Panc1 (cell line): ENCODE measurements at regions not wholly inside any gene's neighbourhood (a gene's known extent, or its start where the extent isn't known, plus 50 kb on each side); places are given as distances from the start of the nearest gene placed in this dataset.

Experiments used
- ATAC-seq: fragments of 200-7000 bp; cut with Tn5 transposase; 2 replicates; pipeline ENCODE4 v1.9.1; 2020; ENCODE audit warnings: mild to moderate bottlenecking, moderate library complexity
- BruUV-seq: library from RNA; stranded (reverse); fragments of 400-500 nt; replicated peaks from 2 replicates; lab custom pipeline; 2021; lab: Mats Ljungman, UMichigan
- CTCF ChIA-PET: fragments of 300-600 bp; sonication (Branson Sonifier 250); formaldehyde crosslinking; loops from one replicate; lab custom pipeline; 2022; ENCODE audit warnings: antibody characterized with exemption; lab: Charles Lee
- POLR2A ChIA-PET: fragments of 300-600 bp; sonication (Branson Sonifier 250); formaldehyde crosslinking; loops from one replicate; lab custom pipeline; 2022; ENCODE audit warnings: antibody characterized with exemption; lab: Charles Lee
- DNase-seq: peaks from one replicate; pipeline ENCODE4 v3.0.0-alpha.2; 2010; ENCODE audit warnings: low read depth, low spot score
- H3K27ac ChIP-seq: 2 replicates; pipeline ENCODE4 v1.5.1; 2011; ENCODE audit warnings: mild to moderate bottlenecking, low read length, inconsistent platforms
- H3K27me3 ChIP-seq: fragments of 200-500 bp; sonication (Bioruptor generic); 2 replicates; pipeline ENCODE4 v1.6.0; 2014; ENCODE audit warnings: low read length, inconsistent platforms; ENCODE audit not compliant: control insufficient read depth, insufficient read depth
- H3K36me3 ChIP-seq: fragments of 200-500 bp; sonication (Bioruptor generic); 2 replicates; pipeline ENCODE4 v1.5.1; 2014; ENCODE audit warnings: inconsistent platforms, mild to moderate bottlenecking, low read length, moderate library complexity; ENCODE audit not compliant: control insufficient read depth, insufficient read depth
- H3K4me1 ChIP-seq: 2 replicates; pipeline ENCODE4 v1.5.1; 2011; ENCODE audit warnings: inconsistent platforms, mild to moderate bottlenecking, low read length, moderate library complexity; ENCODE audit not compliant: control insufficient read depth, insufficient read depth
- H3K4me3 ChIP-seq, 2 experiments: 2 replicates each; pipeline ENCODE4 v1.5.1; 2011 to 2012; ENCODE audit warnings: low read depth in 2 of 2, low read length in 2 of 2, mild to moderate bottlenecking in 2 of 2, inconsistent platforms in 1 of 2, moderate library complexity in 1 of 2
- H3K9me3 ChIP-seq: fragments of 200-500 bp; sonication (Bioruptor generic); 2 replicates; pipeline ENCODE4 v1.5.1; 2014; ENCODE audit warnings: low read depth, mild to moderate bottlenecking, inconsistent platforms, low read length, moderate library complexity; ENCODE audit not compliant: control insufficient read depth, insufficient read depth
- POLR2AphosphoS5 ChIP-seq: IDR thresholded peaks from 2 replicates; pipeline ENCODE4 v1.6.1; 2012; ENCODE audit warnings: mild to moderate bottlenecking, low read depth, low read length, moderate library complexity
- SIN3A ChIP-seq: IDR thresholded peaks from 2 replicates; pipeline ENCODE4 v1.6.1; 2012; ENCODE audit warnings: low read depth, mild to moderate bottlenecking, low read length, moderate library complexity, borderline replicate concordance; ENCODE audit not compliant: insufficient read depth
- TCF7L2 ChIP-seq: IDR thresholded peaks from 2 replicates; pipeline ENCODE4 v1.6.1; 2011; ENCODE audit warnings: mild to moderate bottlenecking, low read depth, low read length, inconsistent platforms
- in situ Hi-C: cut with HindIII; loops from 2 replicates; pipeline ENCODE4 v1.10.0; 2016; ENCODE audit warnings: low sequenced_read_pairs, low pct_unique_long_range_greater_than_20kb
- intact Hi-C: fragments of 100-400 bp; cut with micrococcal nuclease; formaldehyde crosslinking; loops from one replicate; pipeline ENCODE4 v1.10.0; 2022; ENCODE audit not compliant: unreplicated experiment
- TF ChIP-seq, protein P1 (sequence below), 2 experiments: IDR thresholded peaks; 2 replicates each; pipeline ENCODE4 v1.6.1; 2011 to 2012; ENCODE audit warnings: low read depth in 2 of 2, control low read depth in 1 of 2, low read length in 1 of 2, mild to moderate bottlenecking in 1 of 2, moderate library complexity in 1 of 2; ENCODE audit not compliant: insufficient read depth in 1 of 2
- TF ChIP-seq, protein P2 (sequence below): fragments of 450-650 bp; IDR thresholded peaks from 2 replicates; pipeline ENCODE4 v1.5.1; 2017; ENCODE audit warnings: mild to moderate bottlenecking

DNA sequence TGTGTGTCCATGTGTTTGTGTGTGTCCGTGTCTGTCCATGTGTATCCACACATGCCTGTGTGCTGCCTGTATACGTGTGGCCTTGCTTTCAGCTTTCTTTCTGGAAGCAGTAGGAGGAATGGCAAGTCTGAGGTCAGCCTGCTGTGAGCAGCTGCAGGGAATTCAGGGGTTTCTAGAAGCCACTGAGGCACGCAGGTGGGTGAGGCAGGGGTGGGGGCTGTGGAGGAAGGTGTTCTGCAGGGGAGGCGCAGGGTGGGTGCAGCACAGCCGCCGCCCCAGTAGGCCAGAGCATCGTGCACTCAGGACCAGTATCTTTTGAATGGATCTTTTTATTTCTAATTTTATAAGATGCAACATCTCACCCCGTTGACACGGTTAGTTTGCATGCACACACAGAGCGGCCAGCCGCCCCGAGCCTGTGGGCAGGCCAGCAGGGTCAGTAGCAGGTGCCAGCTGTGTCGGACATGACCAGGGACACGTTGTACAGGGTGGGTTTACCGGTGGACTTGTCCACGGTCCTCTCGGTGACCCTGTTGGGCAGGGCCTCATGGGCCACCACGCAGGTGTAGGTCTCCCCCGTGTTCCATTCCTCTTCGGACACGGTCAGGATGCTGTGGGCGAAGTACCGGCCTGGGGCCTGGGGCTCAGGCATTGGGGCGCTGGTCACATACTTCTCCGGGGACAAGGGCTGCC lies 327.7 kb downstream of the TMEM121 start:
- ChIA-PET POLR2A (no interaction called here), CTCF (no interaction called here)
- BruUV-seq: no TSS peak
- intact Hi-C loops (no loop called here), in situ Hi-C loops (no loop called here)
- DNase-seq (no peak), ATAC-seq (no peak)
- H3K9me3 ChIP-seq: no peaks in the 10 kb centered on the region
- no peaks in the 10 kb centered on the region for H3K27me3 ChIP-seq
- no peaks in the 10 kb centered on the region for H3K36me3 ChIP-seq
- H3K4me3 ChIP-seq: no peak overlapping the region
- H3K27ac ChIP-seq: no peak overlapping the region
- H3K4me1 ChIP-seq: no peaks in the 10 kb centered on the region
- TF ChIP-seq TCF7L2 (no peak), SIN3A (no peak), POLR2AphosphoS5 (no peak)
- TF ChIP-seq, protein P1, sequence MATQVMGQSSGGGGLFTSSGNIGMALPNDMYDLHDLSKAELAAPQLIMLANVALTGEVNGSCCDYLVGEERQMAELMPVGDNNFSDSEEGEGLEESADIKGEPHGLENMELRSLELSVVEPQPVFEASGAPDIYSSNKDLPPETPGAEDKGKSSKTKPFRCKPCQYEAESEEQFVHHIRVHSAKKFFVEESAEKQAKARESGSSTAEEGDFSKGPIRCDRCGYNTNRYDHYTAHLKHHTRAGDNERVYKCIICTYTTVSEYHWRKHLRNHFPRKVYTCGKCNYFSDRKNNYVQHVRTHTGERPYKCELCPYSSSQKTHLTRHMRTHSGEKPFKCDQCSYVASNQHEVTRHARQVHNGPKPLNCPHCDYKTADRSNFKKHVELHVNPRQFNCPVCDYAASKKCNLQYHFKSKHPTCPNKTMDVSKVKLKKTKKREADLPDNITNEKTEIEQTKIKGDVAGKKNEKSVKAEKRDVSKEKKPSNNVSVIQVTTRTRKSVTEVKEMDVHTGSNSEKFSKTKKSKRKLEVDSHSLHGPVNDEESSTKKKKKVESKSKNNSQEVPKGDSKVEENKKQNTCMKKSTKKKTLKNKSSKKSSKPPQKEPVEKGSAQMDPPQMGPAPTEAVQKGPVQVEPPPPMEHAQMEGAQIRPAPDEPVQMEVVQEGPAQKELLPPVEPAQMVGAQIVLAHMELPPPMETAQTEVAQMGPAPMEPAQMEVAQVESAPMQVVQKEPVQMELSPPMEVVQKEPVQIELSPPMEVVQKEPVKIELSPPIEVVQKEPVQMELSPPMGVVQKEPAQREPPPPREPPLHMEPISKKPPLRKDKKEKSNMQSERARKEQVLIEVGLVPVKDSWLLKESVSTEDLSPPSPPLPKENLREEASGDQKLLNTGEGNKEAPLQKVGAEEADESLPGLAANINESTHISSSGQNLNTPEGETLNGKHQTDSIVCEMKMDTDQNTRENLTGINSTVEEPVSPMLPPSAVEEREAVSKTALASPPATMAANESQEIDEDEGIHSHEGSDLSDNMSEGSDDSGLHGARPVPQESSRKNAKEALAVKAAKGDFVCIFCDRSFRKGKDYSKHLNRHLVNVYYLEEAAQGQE (IDR thresholded peaks at IDR 0.05; ENCODE audit: insufficient read depth in 1 of 2, low read depth in 2 of 2, low read length in 1 of 2): no peak
- TF ChIP-seq, protein P2, sequence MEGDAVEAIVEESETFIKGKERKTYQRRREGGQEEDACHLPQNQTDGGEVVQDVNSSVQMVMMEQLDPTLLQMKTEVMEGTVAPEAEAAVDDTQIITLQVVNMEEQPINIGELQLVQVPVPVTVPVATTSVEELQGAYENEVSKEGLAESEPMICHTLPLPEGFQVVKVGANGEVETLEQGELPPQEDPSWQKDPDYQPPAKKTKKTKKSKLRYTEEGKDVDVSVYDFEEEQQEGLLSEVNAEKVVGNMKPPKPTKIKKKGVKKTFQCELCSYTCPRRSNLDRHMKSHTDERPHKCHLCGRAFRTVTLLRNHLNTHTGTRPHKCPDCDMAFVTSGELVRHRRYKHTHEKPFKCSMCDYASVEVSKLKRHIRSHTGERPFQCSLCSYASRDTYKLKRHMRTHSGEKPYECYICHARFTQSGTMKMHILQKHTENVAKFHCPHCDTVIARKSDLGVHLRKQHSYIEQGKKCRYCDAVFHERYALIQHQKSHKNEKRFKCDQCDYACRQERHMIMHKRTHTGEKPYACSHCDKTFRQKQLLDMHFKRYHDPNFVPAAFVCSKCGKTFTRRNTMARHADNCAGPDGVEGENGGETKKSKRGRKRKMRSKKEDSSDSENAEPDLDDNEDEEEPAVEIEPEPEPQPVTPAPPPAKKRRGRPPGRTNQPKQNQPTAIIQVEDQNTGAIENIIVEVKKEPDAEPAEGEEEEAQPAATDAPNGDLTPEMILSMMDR: no peak

DNA sequence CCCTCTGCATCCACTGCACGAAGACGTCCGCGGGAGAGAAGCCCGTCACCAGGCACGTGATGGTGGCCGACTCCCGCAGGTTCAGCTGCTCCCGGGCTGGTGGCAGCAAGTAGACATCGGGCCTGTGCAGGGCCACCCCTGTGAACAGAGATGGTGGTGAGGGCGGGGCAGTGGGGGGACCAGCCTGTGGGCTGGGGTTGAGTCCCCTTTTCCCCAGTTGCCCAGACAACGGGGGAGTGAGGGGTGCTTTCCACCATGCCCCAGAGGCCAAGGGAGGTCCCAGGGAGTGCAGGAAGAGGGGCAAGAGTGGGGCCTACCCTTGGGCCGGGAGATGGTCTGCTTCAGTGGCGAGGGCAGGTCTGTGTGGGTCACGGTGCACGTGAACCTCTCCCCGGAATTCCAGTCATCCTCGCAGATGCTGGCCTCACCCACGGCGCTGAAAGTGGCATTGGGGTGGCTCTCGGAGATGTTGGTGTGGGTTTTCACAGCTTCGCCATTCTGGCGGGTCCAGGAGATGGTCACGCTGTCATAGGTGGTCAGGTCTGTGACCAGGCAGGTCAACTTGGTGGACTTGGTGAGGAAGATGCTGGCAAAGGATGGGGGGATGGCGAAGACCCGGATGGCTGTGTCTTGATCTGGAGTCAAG lies 328.3 kb downstream of the TMEM121 start:
- Histone ChIP-seq H3K27ac (no peak overlapping the region), H3K27me3 (no peaks in the 10 kb centered on the region), H3K4me3 (no peak overlapping the region), H3K36me3 (no peaks in the 10 kb centered on the region), H3K9me3 (no peaks in the 10 kb centered on the region), H3K4me1 (no peaks in the 10 kb centered on the region)
- ATAC-seq (no peak), DNase-seq (no peak)
- BruUV-seq: no TSS peak
- TF ChIP-seq POLR2AphosphoS5: no peak
- TF ChIP-seq, protein P1 (IDR thresholded peaks at IDR 0.05; ENCODE audit: insufficient read depth in 1 of 2, low read depth in 2 of 2, low read length in 1 of 2): no peak
- TF ChIP-seq, protein P2: no peak
- no peak for TF ChIP-seq TCF7L2
- TF ChIP-seq SIN3A: no peak
- ChIA-PET POLR2A (no interaction called here), CTCF (no interaction called here)
- in situ Hi-C loops (no loop called here), intact Hi-C loops (no loop called here)
